PC-9 (cell line): ENCODE measurements at regions not wholly inside any gene's neighbourhood (a gene's known extent, or its start where the extent isn't known, plus 50 kb on each side); places are given as distances from the start of the nearest gene placed in this dataset.

Source experiments
- BruUV-seq: library from RNA; stranded (reverse); fragments of 400-500 nt; replicated peaks from 2 replicates; lab custom pipeline; 2021; lab: Mats Ljungman, UMichigan
- CTCF ChIA-PET: fragments of 300-600 bp; sonication (Branson Sonifier 250); formaldehyde crosslinking; loops from one replicate; lab custom pipeline; 2022; ENCODE audit warnings: antibody characterized with exemption; lab: Charles Lee
- POLR2A ChIA-PET: fragments of 300-600 bp; sonication (Branson Sonifier 250); formaldehyde crosslinking; loops from one replicate; lab custom pipeline; 2022; ENCODE audit warnings: antibody characterized with exemption; ENCODE audit not compliant: unreplicated experiment; lab: Charles Lee
- DNase-seq, 2 experiments: peaks; one replicate each; pipeline versions ENCODE4 v3.0.0 to v3.0.0-alpha.2; 2015 to 2022; ENCODE audit warnings: mixed read lengths in 1 of 2
- H2AFZ ChIP-seq: fragments of 200-600 bp; sonication (generic); 2 replicates; pipeline ENCODE4 v1.8.1; 2017; ENCODE audit warnings: antibody characterized with exemption
- H3F3A ChIP-seq: fragments of 200-600 bp; sonication (generic); 2 replicates; pipeline ENCODE4 v1.8.1; 2017; ENCODE audit warnings: antibody characterized with exemption, mild to moderate bottlenecking, low read depth; ENCODE audit not compliant: insufficient read depth
- H3K27ac ChIP-seq: fragments of 200-600 bp; sonication (generic); 2 replicates; pipeline ENCODE4 v1.6.1; 2016; ENCODE audit warnings: mixed run types
- H3K27me3 ChIP-seq: fragments of 200-600 bp; sonication (generic); 2 replicates; pipeline ENCODE4 v1.6.1; 2016; ENCODE audit warnings: low read depth, mixed run types; ENCODE audit not compliant: insufficient read depth
- H3K36me3 ChIP-seq: fragments of 200-600 bp; sonication (generic); 2 replicates; pipeline ENCODE4 v1.6.1; 2016; ENCODE audit warnings: low read depth, mixed run types
- H3K4me1 ChIP-seq: fragments of 200-600 bp; sonication (generic); replicated peaks from 2 replicates; pipeline ENCODE4 v1.6.1; 2016; ENCODE audit warnings: mixed run types; ENCODE audit not compliant: insufficient read depth
- H3K4me2 ChIP-seq: fragments of 200-600 bp; sonication (generic); 2 replicates; pipeline ENCODE4 v1.6.1; 2017; ENCODE audit warnings: mixed run types
- H3K4me3 ChIP-seq: fragments of 200-600 bp; sonication (generic); 2 replicates; pipeline ENCODE4 v1.6.1; 2016; ENCODE audit warnings: mixed run types
- H3K79me2 ChIP-seq: fragments of 200-600 bp; sonication (generic); 2 replicates; pipeline ENCODE4 v1.6.1; 2017; ENCODE audit warnings: low read depth, mixed run types
- H3K9me2 ChIP-seq: fragments of 200-600 bp; sonication (generic); 2 replicates; pipeline ENCODE4 v1.8.1; 2017; ENCODE audit warnings: mild to moderate bottlenecking; ENCODE audit not compliant: insufficient read depth
- H3K9me3 ChIP-seq: fragments of 200-600 bp; sonication (generic); 2 replicates; pipeline ENCODE4 v1.8.1; 2016; ENCODE audit warnings: low read depth; ENCODE audit not compliant: insufficient read depth
- H4K20me1 ChIP-seq: fragments of 200-600 bp; sonication (generic); 2 replicates; pipeline ENCODE4 v1.8.1; 2017; ENCODE audit not compliant: insufficient read depth
- EZH2 ChIP-seq: fragments of 200-600 bp; sonication (generic); IDR thresholded peaks from 2 replicates; pipeline ENCODE4 v1.8.0; 2017; ENCODE audit warnings: antibody characterized with exemption, low read depth
- intact Hi-C: fragments of 100-400 bp; cut with micrococcal nuclease; formaldehyde crosslinking; loops from one replicate; pipeline ENCODE4 v1.10.0; 2022; ENCODE audit not compliant: unreplicated experiment
- TF ChIP-seq, protein P1 (sequence below): fragments of 200-600 bp; sonication (generic); conservative IDR thresholded peaks from 2 replicates; pipeline ENCODE4 v1.6.1; 2017; ENCODE audit warnings: mixed run types, antibody characterized with exemption, mild to moderate bottlenecking, moderate library complexity

DNA sequence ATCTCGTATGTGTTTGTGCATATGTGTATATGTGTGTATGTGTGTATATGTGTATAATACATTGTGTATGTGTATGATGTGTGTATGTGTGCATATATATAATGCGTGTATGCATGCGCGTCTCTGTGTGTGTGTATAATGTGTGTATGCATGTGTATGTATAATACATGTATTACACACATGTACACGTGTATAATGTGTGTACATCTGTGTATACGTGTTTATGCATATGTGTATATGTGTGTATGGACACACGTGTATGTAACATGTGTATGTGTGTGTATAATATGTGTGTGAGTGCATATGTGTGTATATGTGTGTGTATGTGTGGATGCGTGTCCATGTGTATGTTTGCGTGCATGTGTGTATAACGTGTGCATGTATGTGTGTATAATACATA lies 433.7 kb upstream of the RBFOX1 start:
- CTCF ChIA-PET: no interaction called here
- Histone ChIP-seq H3K27me3 (peaks cover 11% of the 10 kb centered on the region; the same call in 1 of the 2 replicates), H3K79me2 (no peaks in the 10 kb centered on the region), H3K27ac (no peak overlapping the region), H3K36me3 (no peaks in the 10 kb centered on the region), H4K20me1 (no peaks in the 10 kb centered on the region), H3K9me3 (no peaks in the 10 kb centered on the region), H3K4me2 (no peak overlapping the region), H2AFZ (no peak overlapping the region), H3K9me2 (no peaks in the 10 kb centered on the region), H3K4me1 (no peaks in the 10 kb centered on the region), H3K4me3 (no peak overlapping the region), H3F3A (no peaks in the 10 kb centered on the region)
- no peak for DNase-seq
- intact Hi-C loops: no loop called here
- no TSS peak for BruUV-seq
- POLR2A ChIA-PET: no interaction called here
- TF ChIP-seq, protein P1, sequence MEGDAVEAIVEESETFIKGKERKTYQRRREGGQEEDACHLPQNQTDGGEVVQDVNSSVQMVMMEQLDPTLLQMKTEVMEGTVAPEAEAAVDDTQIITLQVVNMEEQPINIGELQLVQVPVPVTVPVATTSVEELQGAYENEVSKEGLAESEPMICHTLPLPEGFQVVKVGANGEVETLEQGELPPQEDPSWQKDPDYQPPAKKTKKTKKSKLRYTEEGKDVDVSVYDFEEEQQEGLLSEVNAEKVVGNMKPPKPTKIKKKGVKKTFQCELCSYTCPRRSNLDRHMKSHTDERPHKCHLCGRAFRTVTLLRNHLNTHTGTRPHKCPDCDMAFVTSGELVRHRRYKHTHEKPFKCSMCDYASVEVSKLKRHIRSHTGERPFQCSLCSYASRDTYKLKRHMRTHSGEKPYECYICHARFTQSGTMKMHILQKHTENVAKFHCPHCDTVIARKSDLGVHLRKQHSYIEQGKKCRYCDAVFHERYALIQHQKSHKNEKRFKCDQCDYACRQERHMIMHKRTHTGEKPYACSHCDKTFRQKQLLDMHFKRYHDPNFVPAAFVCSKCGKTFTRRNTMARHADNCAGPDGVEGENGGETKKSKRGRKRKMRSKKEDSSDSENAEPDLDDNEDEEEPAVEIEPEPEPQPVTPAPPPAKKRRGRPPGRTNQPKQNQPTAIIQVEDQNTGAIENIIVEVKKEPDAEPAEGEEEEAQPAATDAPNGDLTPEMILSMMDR: no peak
- no peak for TF ChIP-seq EZH2

DNA sequence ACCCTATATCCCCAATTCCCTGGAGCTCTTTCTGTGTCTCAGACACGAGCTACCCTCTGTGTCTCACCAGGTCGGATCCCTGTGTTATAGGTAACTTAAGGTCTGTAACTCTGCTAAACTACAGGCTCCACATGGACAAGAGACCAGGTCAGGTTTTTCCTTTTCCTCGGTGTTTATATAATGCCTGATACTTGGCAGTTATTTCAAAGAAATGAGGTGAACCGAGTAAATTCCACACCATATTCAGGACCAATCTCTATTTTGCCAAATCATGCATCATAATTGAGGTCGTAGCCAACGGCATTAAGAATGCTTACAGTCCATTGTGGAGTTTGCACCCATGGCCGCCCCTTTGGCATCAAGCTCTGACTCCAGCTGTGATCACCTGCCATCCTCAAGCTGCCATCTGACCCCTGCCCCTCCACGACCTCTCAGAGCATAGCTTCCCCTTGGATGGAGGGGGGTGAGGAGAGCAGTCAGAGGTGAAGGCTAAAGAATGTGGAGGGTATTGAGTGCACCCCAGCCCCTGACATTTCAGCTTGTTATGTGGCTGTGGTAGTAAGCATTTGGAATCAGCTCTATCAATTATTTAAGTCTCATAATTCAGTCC lies 434.7 kb upstream of the RBFOX1 start:
- H3K36me3 ChIP-seq: no peaks in the 10 kb centered on the region
- no peak overlapping the region for H3K4me2 ChIP-seq
- CTCF ChIA-PET: no interaction called here

DNA sequence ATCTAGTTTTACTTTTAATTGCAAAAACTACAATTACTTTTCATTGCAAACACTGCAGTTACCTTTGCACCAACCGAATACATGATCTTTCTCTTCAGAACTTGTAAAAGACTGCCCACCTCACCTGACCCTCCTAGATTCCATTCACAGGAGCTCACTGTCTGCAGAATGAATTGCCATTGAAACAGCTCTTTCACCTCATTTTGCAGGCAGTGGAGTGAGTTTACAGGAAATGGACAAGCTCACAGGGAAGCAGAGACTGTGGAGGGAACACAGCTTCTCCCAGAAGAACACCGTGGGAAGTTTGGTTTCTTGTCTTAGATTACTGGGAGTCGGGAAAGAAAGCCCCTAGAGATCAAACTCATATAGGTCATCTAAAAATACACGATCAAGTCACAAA lies 439.7 kb upstream of the RBFOX1 start:
- Histone ChIP-seq H3K4me3 (no peak overlapping the region), H3F3A (no peaks in the 10 kb centered on the region), H4K20me1 (no peaks in the 10 kb centered on the region), H3K9me3 (no peaks in the 10 kb centered on the region), H3K36me3 (no peaks in the 10 kb centered on the region), H3K9me2 (no peaks in the 10 kb centered on the region), H3K27ac (no peak overlapping the region), H2AFZ (no peak overlapping the region), H3K79me2 (no peaks in the 10 kb centered on the region), H3K27me3 (peaks cover 15% of the 10 kb centered on the region; the same call in 1 of the 2 replicates), H3K4me2 (no peak overlapping the region), H3K4me1 (no peaks in the 10 kb centered on the region)
- DNase-seq: no peak
- ChIA-PET CTCF (no interaction called here), POLR2A (no interaction called here)
- intact Hi-C loops: no loop called here
- no peak for TF ChIP-seq EZH2
- TF ChIP-seq, protein P1: no peak
- no TSS peak for BruUV-seq

More for the DNA sequence above, 434.7 kb upstream of the RBFOX1 start:
- H3K4me3 ChIP-seq: no peak overlapping the region
- H3K27me3 ChIP-seq: peaks cover 11% of the 10 kb centered on the region; the same call in 1 of the 2 replicates
- no peaks in the 10 kb centered on the region for H3K9me2 ChIP-seq
- intact Hi-C loops: no loop called here
- no peaks in the 10 kb centered on the region for H3K4me1 ChIP-seq
- no peak for DNase-seq
- H2AFZ ChIP-seq: no peak overlapping the region
- H3K79me2 ChIP-seq: no peaks in the 10 kb centered on the region
- POLR2A ChIA-PET: interaction anchor here (0.7 kb wide), 1 partner anchor 203 kb away, joined by 4 read pairs; no protein-coding TSS in a partner anchor
- no peaks in the 10 kb centered on the region for H4K20me1 ChIP-seq
- TF ChIP-seq, protein P1: no peak
- no peak for TF ChIP-seq EZH2
- H3K27ac ChIP-seq: no peak overlapping the region
- no peaks in the 10 kb centered on the region for H3K9me3 ChIP-seq
- H3F3A ChIP-seq: no peaks in the 10 kb centered on the region
- BruUV-seq: no TSS peak
